Sigmoid colon (tissue), 6 donors: ENCODE measurements at regions not wholly inside any gene's neighbourhood (a gene's known extent, or its start where the extent isn't known, plus 50 kb on each side); places are given as distances from the start of the nearest gene placed in this dataset.

Source experiments
- DNase-seq: peaks from one replicate; pipeline ENCODE4 v3.0.0-alpha.2; 2019
- H3K27ac ChIP-seq, 4 donors: fragments of 200-600 bp; sonication (generic); one replicate each; pipeline ENCODE4 v1.5.1; 2016 to 2019; ENCODE audit warnings: mild to moderate bottlenecking in 1 of 4
- H3K27me3 ChIP-seq, 3 donors: fragments of 200-600 bp; sonication (generic); one replicate each; pipeline ENCODE4 v1.5.1; 2019; ENCODE audit warnings: mild to moderate bottlenecking in 1 of 3
- H3K36me3 ChIP-seq, 4 donors: fragments of 200-600 bp; sonication (generic); one replicate each; pipeline ENCODE4 v1.5.1; 2016 to 2019
- H3K4me1 ChIP-seq, 4 donors: fragments of 200-600 bp; sonication (generic); one replicate each; pipeline ENCODE4 v1.5.1; 2017 to 2019
- H3K4me3 ChIP-seq, 4 donors: fragments of 200-600 bp; sonication (generic); one replicate each; pipeline ENCODE4 v1.5.1; 2017 to 2019; ENCODE audit warnings: mild to moderate bottlenecking in 2 of 4, moderate library complexity in 1 of 4
- H3K9me3 ChIP-seq, 4 donors: fragments of 200-600 bp in 3 of 4; sonication (generic) in 3 of 4; one replicate each; pipeline versions ENCODE4 v1.5.1 to v1.6.1; 2013 to 2019
- EP300 ChIP-seq, 4 donors: sonication (generic); formaldehyde crosslinking; IDR thresholded peaks; one replicate each; pipeline ENCODE4 v1.6.1; 2017; ENCODE audit warnings: antibody characterized with exemption in 4 of 4
- POLR2A ChIP-seq, 2 donors: fragments of 450-650 bp; IDR thresholded peaks; one replicate each; pipeline ENCODE4 v1.6.1; 2016; ENCODE audit warnings: antibody characterized with exemption in 2 of 2, mild to moderate bottlenecking in 2 of 2, moderate library complexity in 2 of 2
- POLR2AphosphoS5 ChIP-seq, 4 donors: sonication (generic); formaldehyde crosslinking; IDR thresholded peaks; one replicate each; pipeline ENCODE4 v1.6.1; 2017; ENCODE audit warnings: antibody characterized with exemption in 4 of 4
- WGBS, 2 donors: extraction: QIAGEN DNeasy Blood & Tissue Kit; methylation state at CpG; one replicate each; pipeline ENCODE4 v1.1.7; 2013; 5-methylcytosine and 5-hydroxymethylcytosine counted together
- intact Hi-C: fragments of 100-400 bp; cut with DNase I; formaldehyde crosslinking; loops from one replicate; pipeline ENCODE4 v1.15.1; 2023
- TF ChIP-seq, protein P1 (sequence below), 4 experiments: fragments of 450-650 bp in 3 of 4; fragments of 200-600 bp in 1 of 4; IDR thresholded peaks; one replicate each; pipeline ENCODE4 v1.5.1; 2016 to 2019; ENCODE audit warnings: antibody characterized with exemption in 4 of 4, mild to moderate bottlenecking in 3 of 4, moderate library complexity in 2 of 4
- donor health status: healthy with polysubstance abuse.
- donor health status: healthy.

DNA sequence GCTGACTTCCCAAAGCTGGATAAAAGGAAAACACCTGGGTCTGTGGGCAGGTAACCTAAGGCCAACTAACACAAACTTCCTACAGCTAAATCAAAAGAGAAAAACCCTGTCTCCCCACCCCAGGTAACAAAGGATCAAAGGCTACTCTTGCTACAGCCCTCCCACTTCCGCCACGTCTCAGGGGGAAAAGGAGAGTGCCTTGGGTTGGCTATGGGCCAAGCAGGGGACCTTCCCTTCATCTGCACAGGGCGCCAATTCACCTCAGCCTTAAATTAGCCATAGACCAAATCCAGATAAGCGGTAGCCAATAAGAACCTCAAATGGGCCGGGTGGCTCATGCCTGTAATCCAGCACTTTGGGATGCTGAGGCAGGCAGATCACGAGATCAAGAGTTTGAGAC lies 69.1 kb upstream of the LANCL2 start:
- no peaks in the 10 kb centered on the region for H3K4me1 ChIP-seq
- no peak for DNase-seq
- no peaks in the 10 kb centered on the region for H3K36me3 ChIP-seq
- intact Hi-C loops, result no loop called here
- TF ChIP-seq, protein P1, sequence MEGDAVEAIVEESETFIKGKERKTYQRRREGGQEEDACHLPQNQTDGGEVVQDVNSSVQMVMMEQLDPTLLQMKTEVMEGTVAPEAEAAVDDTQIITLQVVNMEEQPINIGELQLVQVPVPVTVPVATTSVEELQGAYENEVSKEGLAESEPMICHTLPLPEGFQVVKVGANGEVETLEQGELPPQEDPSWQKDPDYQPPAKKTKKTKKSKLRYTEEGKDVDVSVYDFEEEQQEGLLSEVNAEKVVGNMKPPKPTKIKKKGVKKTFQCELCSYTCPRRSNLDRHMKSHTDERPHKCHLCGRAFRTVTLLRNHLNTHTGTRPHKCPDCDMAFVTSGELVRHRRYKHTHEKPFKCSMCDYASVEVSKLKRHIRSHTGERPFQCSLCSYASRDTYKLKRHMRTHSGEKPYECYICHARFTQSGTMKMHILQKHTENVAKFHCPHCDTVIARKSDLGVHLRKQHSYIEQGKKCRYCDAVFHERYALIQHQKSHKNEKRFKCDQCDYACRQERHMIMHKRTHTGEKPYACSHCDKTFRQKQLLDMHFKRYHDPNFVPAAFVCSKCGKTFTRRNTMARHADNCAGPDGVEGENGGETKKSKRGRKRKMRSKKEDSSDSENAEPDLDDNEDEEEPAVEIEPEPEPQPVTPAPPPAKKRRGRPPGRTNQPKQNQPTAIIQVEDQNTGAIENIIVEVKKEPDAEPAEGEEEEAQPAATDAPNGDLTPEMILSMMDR (IDR thresholded peaks at IDR 0.05), result no peak
- TF ChIP-seq POLR2A (IDR thresholded peaks at IDR 0.05) (no peak), POLR2AphosphoS5 (IDR thresholded peaks at IDR 0.05) (no peak), EP300 (IDR thresholded peaks at IDR 0.05) (no peak)
- no peak overlapping the region for H3K27ac ChIP-seq
- WGBS, 2 donors, result 53 to 74% methylated on average over 6 of the region's 6 CpGs
- peaks cover 0 to 10% (median 6%) of the 10 kb centered on the region in 3 donors for H3K27me3 ChIP-seq
- no peaks in the 10 kb centered on the region for H3K9me3 ChIP-seq
- H3K4me3 ChIP-seq, result no peak overlapping the region

DNA sequence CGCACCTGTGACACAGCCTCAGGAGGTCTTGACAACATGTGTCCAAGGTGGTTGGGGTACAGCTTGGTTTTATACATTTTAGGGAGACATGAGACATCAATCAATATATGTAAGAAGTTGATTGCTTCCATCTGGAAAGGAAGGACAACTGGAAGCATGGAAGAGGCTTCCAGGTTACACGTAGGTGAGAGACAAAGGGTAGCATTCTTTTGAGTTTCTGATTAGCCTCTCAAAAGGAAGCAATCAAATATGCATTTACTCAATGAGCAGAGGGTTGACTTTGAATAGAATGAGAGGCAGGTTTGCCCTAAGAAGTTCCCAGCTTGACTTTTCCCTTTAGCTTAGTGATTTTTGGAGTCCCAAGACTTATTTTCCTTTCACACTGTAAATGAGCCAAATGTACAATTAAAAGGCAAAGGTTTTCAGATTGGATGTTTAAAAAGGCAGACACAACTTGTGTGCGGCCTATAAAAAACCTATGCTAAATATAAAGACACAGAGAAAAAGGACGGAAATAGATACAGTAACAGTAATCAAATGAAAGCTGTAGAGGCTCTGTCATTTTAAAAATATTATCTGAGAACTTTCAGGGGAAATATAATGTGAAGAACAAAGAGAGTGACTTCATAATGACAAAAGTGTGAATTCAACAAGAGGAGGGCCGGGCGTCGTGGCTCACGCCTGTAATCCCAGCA lies 65.7 kb upstream of the LANCL2 start:
- TF ChIP-seq POLR2A (IDR thresholded peaks at IDR 0.05), result no peak
- TF ChIP-seq, protein P1 (IDR thresholded peaks at IDR 0.05), result no peak
- TF ChIP-seq POLR2AphosphoS5 (IDR thresholded peaks at IDR 0.05), result no peak
- TF ChIP-seq EP300 (IDR thresholded peaks at IDR 0.05), result no peak
- no peaks in the 10 kb centered on the region for H3K9me3 ChIP-seq
- 78 to 79% methylated on average over 8 of the region's 8 CpGs for WGBS, 2 donors
- intact Hi-C loops, result no loop called here
- H3K4me3 ChIP-seq, result no peak overlapping the region
- H3K27ac ChIP-seq, result no peak overlapping the region
- H3K27me3 ChIP-seq, result peaks cover 0 to 10% (median 6%) of the 10 kb centered on the region in 3 donors
- H3K4me1 ChIP-seq, result no peaks in the 10 kb centered on the region
- DNase-seq, result no peak
- no peaks in the 10 kb centered on the region for H3K36me3 ChIP-seq

DNA sequence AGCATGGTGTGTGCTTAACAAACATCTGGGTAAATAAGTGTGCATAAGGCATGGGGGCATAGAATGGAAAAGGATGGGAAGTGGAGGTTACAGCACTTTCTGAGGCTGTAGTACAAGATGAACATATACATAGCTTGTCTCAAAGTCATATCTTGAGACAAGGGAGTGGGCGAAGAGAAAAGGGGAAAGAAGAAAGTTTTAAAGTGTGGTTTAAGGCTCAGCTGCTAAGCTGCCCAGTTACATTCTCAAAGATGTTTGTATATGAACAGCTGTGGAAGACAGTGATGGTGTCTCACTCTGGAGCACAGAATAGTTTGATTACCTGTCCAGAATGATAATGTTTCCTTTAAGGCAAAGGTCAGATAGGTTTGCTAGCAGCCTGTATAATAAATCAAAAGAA lies 61.9 kb upstream of the LANCL2 start:
- Histone ChIP-seq H3K36me3 (no peaks in the 10 kb centered on the region), H3K27me3 (no peaks in the 10 kb centered on the region), H3K9me3 (no peaks in the 10 kb centered on the region), H3K27ac (no peak overlapping the region), H3K4me3 (no peak overlapping the region), H3K4me1 (no peaks in the 10 kb centered on the region)
- TF ChIP-seq POLR2AphosphoS5 (IDR thresholded peaks at IDR 0.05) (no peak), POLR2A (IDR thresholded peaks at IDR 0.05) (no peak), EP300 (IDR thresholded peaks at IDR 0.05) (no peak)
- TF ChIP-seq, protein P1 (IDR thresholded peaks at IDR 0.05), result no peak
- no peak for DNase-seq
- 72 to 91% methylated on average over 1 of the region's 1 CpG for WGBS, 2 donors
- intact Hi-C loops, result no loop called here

DNA sequence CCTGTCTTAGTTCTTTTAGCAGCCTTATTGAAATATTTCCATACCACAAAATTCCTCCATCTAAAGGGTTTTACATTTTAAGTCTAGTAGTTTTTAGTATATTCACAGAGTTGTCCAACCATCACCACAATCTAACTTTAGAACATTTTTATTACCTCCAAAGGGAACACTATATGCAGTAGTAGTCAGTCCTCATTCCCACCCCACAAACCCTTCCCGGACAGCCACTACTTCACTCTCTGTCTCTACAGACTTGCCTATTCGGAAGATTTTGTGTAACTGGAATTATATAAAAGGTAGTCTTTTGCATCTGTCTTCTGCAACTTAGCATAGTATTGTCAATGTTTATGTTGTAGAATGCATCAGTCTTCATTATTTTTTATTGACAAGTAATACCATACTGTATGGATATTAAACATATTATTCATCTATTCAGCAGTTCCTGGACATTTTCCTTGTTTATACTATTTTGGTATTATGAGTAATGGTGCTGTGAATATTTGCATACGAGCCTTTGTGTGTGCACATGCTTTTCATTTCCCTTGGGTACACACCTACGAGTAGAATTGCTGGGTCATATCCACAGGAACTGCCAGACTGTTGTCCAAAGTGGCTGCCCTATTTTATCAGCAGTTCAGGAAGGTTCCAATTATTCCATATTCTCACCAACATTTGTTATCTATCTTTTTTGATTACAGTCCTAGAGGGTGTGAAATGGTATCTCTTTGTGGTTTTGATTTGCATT lies 60.9 kb upstream of the LANCL2 start:
- no peak overlapping the region for H3K4me3 ChIP-seq
- no peaks in the 10 kb centered on the region for H3K9me3 ChIP-seq
- TF ChIP-seq EP300 (IDR thresholded peaks at IDR 0.05) (no peak), POLR2A (IDR thresholded peaks at IDR 0.05) (no peak), POLR2AphosphoS5 (IDR thresholded peaks at IDR 0.05) (no peak)
- TF ChIP-seq, protein P1 (IDR thresholded peaks at IDR 0.05), result no peak
- no peaks in the 10 kb centered on the region for H3K27me3 ChIP-seq
- intact Hi-C loops, result no loop called here
- no peaks in the 10 kb centered on the region for H3K4me1 ChIP-seq
- DNase-seq, result no peak
- WGBS, 2 donors, result 59 to 68% methylated on average over 4 of the region's 4 CpGs
- H3K27ac ChIP-seq, result no peak overlapping the region
- no peaks in the 10 kb centered on the region for H3K36me3 ChIP-seq
